Pancreas (tissue), 10 donors: ENCODE measurements at regions not wholly inside any gene's neighbourhood (a gene's known extent, or its start where the extent isn't known, plus 50 kb on each side); places are given as distances from the start of the nearest gene placed in this dataset.
A peak's percentile ranks its signal among the peaks of the same experiment; 100 is the strongest.

Experiments used
- ATAC-seq, 4 donors: fragments of 200-7000 bp; cut with Tn5 transposase; one replicate each; pipeline versions ENCODE4 v1.8.0 to v1.9.1; 2020; ENCODE audit warnings: mild to moderate bottlenecking in 4 of 4, moderate library complexity in 4 of 4
- DNase-seq, 6 donors: peaks; one replicate each; pipeline ENCODE4 v3.0.0-alpha.2; 2020
- FAIRE-seq: peaks from 2 replicates; lab custom pipeline; 2012; peaks lifted over from hg19 to GRCh38; lab: Jason Lieb, UNC
- H3K27ac ChIP-seq, 4 donors: fragments of 200-600 bp; sonication (generic); 1 replicate in 3 of 4; 2 replicates in 1 of 4; pipeline versions ENCODE4 v1.5.0 to v1.8.0; 2020
- H3K27me3 ChIP-seq, 4 donors: fragments of 200-600 bp; one replicate each; pipeline ENCODE4 v1.8.0; 2021
- H3K36me3 ChIP-seq, 3 donors: fragments of 200-600 bp; sonication (generic) in 1 of 3; one replicate each; pipeline versions ENCODE4 v1.5.0 to v1.8.0; 2020 to 2021
- H3K4me1 ChIP-seq, 3 donors: fragments of 200-600 bp; one replicate each; pipeline ENCODE4 v1.8.0; 2021
- H3K4me3 ChIP-seq, 4 donors: fragments of 200-600 bp; sonication (generic) in 2 of 4; one replicate each; pipeline versions ENCODE4 v1.5.0 to v1.8.0; 2020 to 2021
- H3K9me3 ChIP-seq, 4 donors: fragments of 200-600 bp; one replicate each; pipeline ENCODE4 v1.8.0; 2021
- WGBS, 2 donors: extraction: QIAGEN DNeasy Blood & Tissue Kit; methylation state at CpG; one replicate each; pipeline ENCODE4 v1.1.7; 2013; 5-methylcytosine and 5-hydroxymethylcytosine counted together
- intact Hi-C, 3 donors: fragments of 100-400 bp; cut with DNase I; formaldehyde crosslinking; loops; one replicate each; pipeline versions ENCODE4 v1.11.1 to v1.14.2; 2022
- TF ChIP-seq, protein P1 (sequence below), 4 donors: fragments of 200-600 bp; sonication (generic) in 3 of 4; IDR thresholded peaks; one replicate each; pipeline versions ENCODE4 v1.5.0 to v1.8.0; 2021; ENCODE audit warnings: antibody characterized with exemption in 4 of 4
- donor health status: healthy with polysubstance abuse.
- donor health status: DM: no; HTN: no; CAD: no; lungs with moderate emphysema.
- donor health status: DM: no; HTN: no; CAD: no.
- donor health status: control.
- donor health status: control.
- donor health status: Bipolar disorder and iron deficiency.
- donor health status: DM: yes; HTN: yes; CAD: no.
- donor health status: DM: no; HTN: no; CAD: no.
- donor health status: DM: no; HTN: no; CAD: no.
- donor health status: DM: yes; HTN: yes; CAD: no.

DNA sequence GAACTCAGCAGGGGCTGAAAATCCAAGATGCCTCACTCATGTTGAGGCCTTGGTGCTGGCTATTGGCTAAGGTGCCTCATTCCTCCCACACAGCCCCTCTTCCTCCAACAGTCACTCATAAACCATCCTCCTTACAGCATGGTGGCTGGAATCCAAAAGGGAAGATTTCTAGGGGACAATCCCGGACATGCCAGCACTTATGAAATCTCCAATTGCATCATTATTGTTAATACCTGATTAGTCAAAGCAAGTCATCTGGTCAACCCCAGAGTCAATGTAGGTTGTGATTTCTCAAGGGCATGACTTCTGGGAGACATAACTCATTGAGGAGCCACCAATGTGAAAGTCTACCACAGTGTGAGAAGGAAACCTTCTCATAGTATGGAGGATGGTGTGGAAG is 506.6 kb upstream of the NOX3 start:
- DNase-seq: no peak
- H3K27ac ChIP-seq: no peak overlapping the region
- H3K27me3 ChIP-seq: no peaks in the 10 kb centered on the region
- WGBS, 2 donors: 61 to 80% methylated on average over 1 of the region's 1 CpG
- no peak for ATAC-seq
- TF ChIP-seq, protein P1, sequence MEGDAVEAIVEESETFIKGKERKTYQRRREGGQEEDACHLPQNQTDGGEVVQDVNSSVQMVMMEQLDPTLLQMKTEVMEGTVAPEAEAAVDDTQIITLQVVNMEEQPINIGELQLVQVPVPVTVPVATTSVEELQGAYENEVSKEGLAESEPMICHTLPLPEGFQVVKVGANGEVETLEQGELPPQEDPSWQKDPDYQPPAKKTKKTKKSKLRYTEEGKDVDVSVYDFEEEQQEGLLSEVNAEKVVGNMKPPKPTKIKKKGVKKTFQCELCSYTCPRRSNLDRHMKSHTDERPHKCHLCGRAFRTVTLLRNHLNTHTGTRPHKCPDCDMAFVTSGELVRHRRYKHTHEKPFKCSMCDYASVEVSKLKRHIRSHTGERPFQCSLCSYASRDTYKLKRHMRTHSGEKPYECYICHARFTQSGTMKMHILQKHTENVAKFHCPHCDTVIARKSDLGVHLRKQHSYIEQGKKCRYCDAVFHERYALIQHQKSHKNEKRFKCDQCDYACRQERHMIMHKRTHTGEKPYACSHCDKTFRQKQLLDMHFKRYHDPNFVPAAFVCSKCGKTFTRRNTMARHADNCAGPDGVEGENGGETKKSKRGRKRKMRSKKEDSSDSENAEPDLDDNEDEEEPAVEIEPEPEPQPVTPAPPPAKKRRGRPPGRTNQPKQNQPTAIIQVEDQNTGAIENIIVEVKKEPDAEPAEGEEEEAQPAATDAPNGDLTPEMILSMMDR (IDR thresholded peaks at IDR 0.05): no peak
- H3K4me3 ChIP-seq: no peak overlapping the region
- FAIRE-seq: no peak
- intact Hi-C loops: no loop called here
- H3K4me1 ChIP-seq: no peaks in the 10 kb centered on the region
- H3K9me3 ChIP-seq: no peaks in the 10 kb centered on the region
- H3K36me3 ChIP-seq: no peaks in the 10 kb centered on the region

DNA sequence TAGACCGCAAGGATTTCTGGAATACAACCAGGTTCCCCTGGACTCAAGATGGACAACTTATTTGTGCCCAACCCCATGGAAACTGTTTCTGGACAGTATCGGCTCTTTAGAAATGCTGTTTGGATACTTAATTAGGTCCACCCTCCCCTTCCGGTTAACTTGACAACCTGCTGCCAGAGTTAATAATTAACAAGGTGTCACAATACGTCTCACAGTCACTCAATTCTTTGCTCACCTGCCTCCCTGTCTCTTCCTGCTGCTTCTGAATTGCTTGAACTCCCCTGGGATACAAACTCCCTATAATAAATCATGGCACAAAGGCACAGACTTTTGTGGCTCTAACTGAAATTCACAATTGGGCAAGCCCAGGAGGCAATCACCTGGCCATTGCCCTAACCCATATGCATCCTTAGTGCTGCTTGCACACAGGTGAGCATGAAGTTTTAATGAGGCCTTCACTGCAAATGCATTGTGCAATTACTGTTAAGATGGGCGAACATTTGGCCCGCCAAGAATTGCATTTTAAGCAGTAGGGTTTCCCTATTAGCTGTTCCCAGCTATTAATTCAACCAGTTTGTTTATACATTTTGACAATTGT is 504.4 kb upstream of the NOX3 start:
- no peak for DNase-seq
- peak in 3 of 4 donors; percentile 35 to 47 (median 38) for ATAC-seq
- WGBS, 2 donors: 49 to 53% methylated on average over 6 of the region's 6 CpGs
- Histone ChIP-seq H3K27me3 (no peaks in the 10 kb centered on the region), H3K4me3 (no peak overlapping the region), H3K27ac (no peak overlapping the region), H3K4me1 (no peaks in the 10 kb centered on the region), H3K9me3 (no peaks in the 10 kb centered on the region), H3K36me3 (no peaks in the 10 kb centered on the region)
- FAIRE-seq: no peak
- intact Hi-C loops: no loop called here
- TF ChIP-seq, protein P1 (IDR thresholded peaks at IDR 0.05): no peak

DNA sequence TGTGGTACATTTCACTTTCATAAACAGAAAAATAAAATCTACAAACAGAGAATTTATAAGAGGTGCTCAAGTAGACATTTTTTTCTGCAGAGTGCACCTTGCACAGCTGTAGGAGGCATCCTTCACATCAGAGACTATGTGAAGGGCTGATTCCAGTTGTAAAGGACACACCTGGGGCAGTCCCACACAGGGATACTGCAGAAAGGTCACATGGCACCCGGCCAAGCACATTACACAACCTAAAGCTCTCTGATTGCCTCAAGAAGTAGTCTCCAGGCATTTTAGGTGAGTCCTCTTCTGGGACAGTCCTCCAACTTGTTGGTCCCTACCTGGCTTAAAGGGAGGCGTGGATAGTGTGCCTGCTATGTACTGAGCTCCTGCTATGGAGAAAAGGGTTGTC is 502.9 kb upstream of the NOX3 start:
- ATAC-seq (no peak), FAIRE-seq (no peak), DNase-seq (peak in 4 of 6 donors; percentile 9 to 65 (median 38))
- 50 to 69% methylated on average over 2 of the region's 2 CpGs for WGBS, 2 donors
- H3K27me3 ChIP-seq: no peaks in the 10 kb centered on the region
- no peaks in the 10 kb centered on the region for H3K9me3 ChIP-seq
- H3K4me1 ChIP-seq: no peaks in the 10 kb centered on the region
- H3K4me3 ChIP-seq: no peak overlapping the region
- no peak overlapping the region for H3K27ac ChIP-seq
- intact Hi-C loops: no loop called here
- no peaks in the 10 kb centered on the region for H3K36me3 ChIP-seq
- TF ChIP-seq, protein P1 (IDR thresholded peaks at IDR 0.05): no peak

DNA sequence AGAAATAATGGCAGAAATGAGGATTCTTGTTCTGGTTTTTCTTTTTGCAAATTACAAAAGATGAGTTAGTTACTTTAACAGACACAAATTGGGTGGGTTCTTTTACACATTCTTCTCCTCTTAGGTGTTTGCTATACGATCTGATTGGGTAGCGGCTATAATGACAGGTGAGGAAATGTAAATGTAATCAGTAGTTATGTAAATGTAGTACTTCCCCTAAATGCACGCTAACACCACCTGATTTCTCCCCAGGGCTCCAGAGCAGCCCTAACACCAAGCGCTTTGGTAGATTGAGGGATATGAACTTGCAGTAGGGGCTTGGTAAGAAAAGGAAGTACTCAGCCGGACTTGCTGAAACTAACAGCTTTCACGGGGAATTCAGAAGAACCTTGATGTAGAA is 499.4 kb upstream of the NOX3 start:
- no peak for ATAC-seq
- Histone ChIP-seq H3K27ac (no peak overlapping the region), H3K4me1 (no peaks in the 10 kb centered on the region), H3K9me3 (no peaks in the 10 kb centered on the region), H3K4me3 (no peak overlapping the region), H3K36me3 (no peaks in the 10 kb centered on the region), H3K27me3 (no peaks in the 10 kb centered on the region)
- DNase-seq: no peak
- intact Hi-C loops: no loop called here
- FAIRE-seq: no peak
- 74 to 76% methylated on average over 6 of the region's 6 CpGs for WGBS, 2 donors
- TF ChIP-seq, protein P1 (IDR thresholded peaks at IDR 0.05): no peak

DNA sequence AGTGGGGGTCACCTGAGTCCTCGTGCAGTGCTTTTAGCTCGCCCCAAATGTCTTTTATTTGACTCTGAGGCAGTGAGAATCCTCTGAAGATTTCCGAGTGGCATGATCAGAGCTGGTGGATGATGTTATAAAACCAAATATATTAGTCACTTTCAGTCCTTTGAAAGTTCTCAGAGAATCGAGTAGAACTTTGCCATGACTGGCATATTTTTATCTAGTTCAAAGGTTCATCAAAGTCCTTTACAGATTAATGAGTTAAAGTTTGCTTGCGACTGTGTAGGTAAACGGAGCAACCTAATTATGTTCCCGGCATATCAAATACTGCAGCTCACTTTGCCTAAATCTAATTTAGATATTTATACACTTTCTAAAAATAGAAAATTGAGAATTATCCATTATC is 498.5 kb upstream of the NOX3 start:
- intact Hi-C loops: no loop called here
- DNase-seq (no peak), ATAC-seq (no peak), FAIRE-seq (no peak)
- no peaks in the 10 kb centered on the region for H3K4me1 ChIP-seq
- no peaks in the 10 kb centered on the region for H3K9me3 ChIP-seq
- no peak overlapping the region for H3K27ac ChIP-seq
- H3K36me3 ChIP-seq: no peaks in the 10 kb centered on the region
- H3K27me3 ChIP-seq: no peaks in the 10 kb centered on the region
- TF ChIP-seq, protein P1 (IDR thresholded peaks at IDR 0.05): no peak
- H3K4me3 ChIP-seq: no peak overlapping the region
- WGBS, 2 donors: 60 to 65% methylated on average over 7 of the region's 7 CpGs
